ENCODE measurements at regions not wholly inside any gene's neighbourhood (a gene's known extent, or its start where the extent isn't known, plus 50 kb on each side); places are given as distances from the start of the nearest gene placed in this dataset.

DNA sequence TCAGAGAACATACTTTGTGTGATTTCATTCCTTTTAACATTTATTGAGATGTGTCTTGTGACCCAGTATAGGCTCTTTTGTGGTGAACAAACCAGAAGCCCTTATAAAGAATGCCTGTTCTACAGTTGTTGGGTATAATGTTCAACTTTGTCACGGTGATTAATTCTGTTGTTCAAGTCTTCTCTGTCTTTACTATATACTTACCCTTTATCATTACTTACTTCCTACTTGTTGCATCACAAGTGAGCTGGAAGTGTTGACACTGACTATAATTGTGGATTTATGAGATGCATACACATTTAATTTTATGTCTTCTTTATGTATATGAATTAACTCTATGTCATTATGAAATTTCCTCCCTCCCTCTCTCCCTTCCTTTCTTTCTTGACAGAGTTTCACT lies 59.7 kb upstream of the TBL1XR1 start:
- Histone ChIP-seq H3K56ac (replicated peaks; ENCODE audit: insufficient read length, low read depth, low read length) (no peak overlapping the region), H3K4me2 (ENCODE audit: insufficient read depth in 1 of 2, low read depth in 2 of 2, low read length in 2 of 2) (no peak overlapping the region), H3K23me2 (ENCODE audit: low read depth, low read length) (no peaks in the 10 kb centered on the region), H3K36me3 (ENCODE audit: control insufficient read depth in 2 of 4, insufficient read depth in 4 of 4, low read length in 3 of 4) (no peaks in the 10 kb centered on the region), H2BK15ac (ENCODE audit: low read length) (no peak overlapping the region), H3K23ac (ENCODE audit: insufficient read length) (no peak overlapping the region), H3K18ac (ENCODE audit: extremely low read depth, low read length) (no peak overlapping the region), H2BK5ac (ENCODE audit: low read depth, low read length) (no peak overlapping the region), H2BK12ac (ENCODE audit: low read depth, low read length) (no peak overlapping the region), H4K91ac (replicated peaks; ENCODE audit: insufficient read length, low read length) (no peak overlapping the region), H2BK20ac (ENCODE audit: low read length) (no peak overlapping the region), H3K4me3 (ENCODE audit: extremely low read depth in 1 of 4, insufficient read depth in 2 of 4, low read depth in 3 of 4, low read length in 4 of 4) (no peak overlapping the region), H4K20me1 (replicated peaks in 1 of 2; ENCODE audit: control insufficient read depth in 1 of 2, insufficient read depth in 2 of 2, low read length in 2 of 2) (no peaks in the 10 kb centered on the region), H3K79me2 (ENCODE audit: control insufficient read depth in 1 of 2, insufficient read depth in 2 of 2, low read length in 2 of 2) (no peaks in the 10 kb centered on the region), H2BK120ac (replicated peaks; ENCODE audit: low read depth, low read length) (no peak overlapping the region), H3K4ac (replicated peaks; ENCODE audit: insufficient read length, low read depth, low read length) (no peak overlapping the region), H2AFZ (ENCODE audit: low read length) (no peak overlapping the region), H2AK5ac (ENCODE audit: low read depth, low read length) (no peak overlapping the region), H3K9ac (replicated peaks in 1 of 4; ENCODE audit: extremely low read depth in 1 of 4, low read depth in 3 of 4, low read length in 3 of 4) (no peak overlapping the region), H3K79me1 (ENCODE audit: low read depth, low read length) (no peaks in the 10 kb centered on the region), H4K5ac (ENCODE audit: insufficient read length, low read depth, low read length) (no peak overlapping the region), H3K27me3 (replicated peaks in 1 of 4; ENCODE audit: control insufficient read depth in 3 of 4, extremely low read depth in 1 of 4, insufficient read depth in 3 of 4, low read length in 3 of 4) (no peaks in the 10 kb centered on the region), H3K9me3 (ENCODE audit: insufficient read depth in 2 of 2, low read depth in 1 of 2, low read length in 1 of 2) (no peaks in the 10 kb centered on the region), H4K8ac (ENCODE audit: extremely low read depth, insufficient read depth, low read length) (no peak overlapping the region), H3K27ac (ENCODE audit: low read depth, low read length) (no peak overlapping the region), H3K4me1 (replicated peaks in 1 of 4; ENCODE audit: control insufficient read depth in 3 of 4, insufficient read depth in 4 of 4, low read length in 3 of 4) (no peaks in the 10 kb centered on the region), H3K14ac (ENCODE audit: insufficient read length) (no peak overlapping the region)
- WGBS, 2 experiments (ENCODE audit: extremely low coverage in 1 of 2, insufficient coverage in 1 of 2, insufficient read length in 1 of 2, insufficient replicate concordance in 2 of 2, low coverage in 1 of 2, low lambda C conversion rate in 2 of 2, missing lambda C conversion rate in 1 of 2), result 84% methylated on average over 1 of the region's 1 CpG; no CpG with 5 or more reads in 1 of the 2 experiments
- no peak for DNase-seq (ENCODE audit: low read depth in 1 of 2, low spot score in 2 of 2)
- no peak for FAIRE-seq
- TF ChIP-seq GABPA (IDR thresholded peaks at IDR 0.05; ENCODE audit: borderline replicate concordance, insufficient read depth, low read length) (no peak), BACH1 (IDR thresholded peaks at IDR 0.05; ENCODE audit: low read length) (no peak), NRF1 (IDR thresholded peaks at IDR 0.05; ENCODE audit: low read depth, low read length) (no peak), EP300 (IDR thresholded peaks at IDR 0.05; ENCODE audit: borderline replicate concordance in 1 of 2, low read depth in 2 of 2, low read length in 2 of 2) (no peak), HDAC6 (IDR thresholded peaks at IDR 0.05; ENCODE audit: low read depth, low read length) (no peak), MAFK (IDR thresholded peaks at IDR 0.05; ENCODE audit: low read depth, low read length) (no peak), GTF2F1 (IDR thresholded peaks at IDR 0.05; ENCODE audit: borderline replicate concordance, low read depth, low read length) (no peak), YY1 (IDR thresholded peaks at IDR 0.05; ENCODE audit: low read depth, low read length) (no peak), TAF7 (optimal IDR thresholded peaks at IDR 0.05; ENCODE audit: borderline replicate concordance, low read depth, low read length) (no peak), HDAC2 (IDR thresholded peaks at IDR 0.05; ENCODE audit: borderline replicate concordance in 1 of 2, low read depth in 2 of 2, low read length in 2 of 2) (no peak), SP4 (IDR thresholded peaks at IDR 0.05; ENCODE audit: low read length) (no peak)
- ChIA-PET CTCF (ENCODE audit: partially characterized antibody) (no interaction called here), POLR2A (ENCODE audit: partially characterized antibody) (no interaction called here)
